B cell (primary cell): ENCODE measurements at regions not wholly inside any gene's neighbourhood (a gene's known extent, or its start where the extent isn't known, plus 50 kb on each side); places are given as distances from the start of the nearest gene placed in this dataset.

Source experiments
- ATAC-seq: fragments of 200-7000 bp; cut with Tn5 transposase; one replicate; pipeline ENCODE4 v1.10.0; 2021; ENCODE audit warnings: low read depth, mild to moderate bottlenecking, moderate number of reproducible peaks, moderate library complexity
- CTCF ChIA-PET: fragments of 350-600 bp; sonication (Branson Sonifier 250); formaldehyde crosslinking; loops from one replicate; lab custom pipeline; 2021; ENCODE audit warnings: antibody characterized with exemption, inconsistent platforms; lab: Charles Lee
- POLR2A ChIA-PET: fragments of 350-600 bp; sonication (Branson Sonifier 250); formaldehyde crosslinking; loops from one replicate; lab custom pipeline; 2021; ENCODE audit warnings: antibody characterized with exemption; lab: Charles Lee
- DNase-seq: peaks from one replicate; pipeline ENCODE4 v3.0.0; 2013
- H2AFZ ChIP-seq: 2 replicates; pipeline ENCODE4 v1.6.1; 2012; ENCODE audit warnings: mild to moderate bottlenecking, low read depth, low read length; ENCODE audit not compliant: insufficient read depth, poor library complexity, severe bottlenecking
- H3K27ac ChIP-seq, 2 donors: 1 replicate in 1 of 2; 2 replicates in 1 of 2; pipeline ENCODE4 v1.5.1; 2012 to 2013; ENCODE audit warnings: low read length in 2 of 2, mild to moderate bottlenecking in 2 of 2, moderate library complexity in 1 of 2
- H3K27me3 ChIP-seq, 4 experiments: fragments of 200-600 bp in 1 of 4; sonication (generic) in 1 of 4; replicated peaks in 1 of 4; 1 replicate in 2 of 4; 2 replicates in 2 of 4; pipeline versions ENCODE4 v1.6.1 to v1.7.0; 2013 to 2016; ENCODE audit warnings: low read length in 3 of 4, mild to moderate bottlenecking in 2 of 4, mixed read lengths in 1 of 4, moderate library complexity in 1 of 4; ENCODE audit not compliant: insufficient read depth in 4 of 4, control insufficient read depth in 3 of 4; ENCODE audit errors: control extremely low read depth in 1 of 4
- H3K36me3 ChIP-seq, 2 experiments: replicated peaks in 1 of 2; 1 replicate in 1 of 2; 2 replicates in 1 of 2; pipeline versions ENCODE4 v1.6.1 to v1.7.1; 2013; ENCODE audit warnings: low read length in 1 of 2; ENCODE audit not compliant: insufficient read depth in 2 of 2, control insufficient read depth in 1 of 2; ENCODE audit errors: control extremely low read depth in 1 of 2, extremely low read depth in 1 of 2
- H3K4me1 ChIP-seq, 2 donors: fragments of 200-600 bp in 1 of 2; sonication (generic) in 1 of 2; 1 replicate in 1 of 2; 2 replicates in 1 of 2; pipeline versions ENCODE4 v1.5.1 to v1.6.1; 2013 to 2017; ENCODE audit warnings: low read length in 2 of 2; ENCODE audit not compliant: control insufficient read depth in 2 of 2, insufficient read depth in 2 of 2
- H3K4me2 ChIP-seq: replicated peaks from 2 replicates; pipeline ENCODE3; 2012; ENCODE audit warnings: mild to moderate bottlenecking, low read depth, low read length; ENCODE audit not compliant: poor library complexity, severe bottlenecking
- H3K4me3 ChIP-seq, 5 experiments: fragments of 200-600 bp in 1 of 5; sonication (generic) in 1 of 5; 1 replicate in 3 of 5; 2 replicates in 2 of 5; pipeline versions ENCODE4 v1.5.1 to v1.7.0; 2011 to 2016; ENCODE audit warnings: low read length in 4 of 5, mild to moderate bottlenecking in 4 of 5, low read depth in 2 of 5, control low read depth in 1 of 5, moderate library complexity in 1 of 5; ENCODE audit not compliant: insufficient read depth in 1 of 5; ENCODE audit errors: control extremely low read depth in 1 of 5, extremely low read depth in 1 of 5
- H3K79me2 ChIP-seq: fragments of 200-600 bp; sonication (generic); one replicate; pipeline ENCODE4 v1.6.0; 2016; ENCODE audit warnings: low read length; ENCODE audit not compliant: control insufficient read depth, insufficient read depth
- H3K9ac ChIP-seq: fragments of 200-600 bp; sonication (generic); 2 replicates; pipeline ENCODE4 v1.6.1; 2017; ENCODE audit warnings: mild to moderate bottlenecking, low read length, moderate library complexity
- H3K9me3 ChIP-seq, 3 donors: one replicate each; pipeline versions ENCODE4 v1.6.1 to v1.7.1; 2013; ENCODE audit warnings: low read length in 2 of 3; ENCODE audit not compliant: control insufficient read depth in 2 of 3, insufficient read depth in 1 of 3; ENCODE audit errors: control extremely low read depth in 1 of 3
- H4K20me1 ChIP-seq: 2 replicates; pipeline ENCODE4 v1.6.0; 2012; ENCODE audit warnings: mild to moderate bottlenecking, low read length; ENCODE audit not compliant: insufficient read depth, control insufficient read depth, poor library complexity, severe bottlenecking
- H3K27ac Mint-ChIP-seq: one replicate; pipeline ENCODE4 v1.8.0; 2021; ENCODE audit warnings: mixed read lengths
- H3K27me3 Mint-ChIP-seq: one replicate; pipeline ENCODE4 v1.8.0; 2021; ENCODE audit warnings: mixed read lengths
- H3K4me1 Mint-ChIP-seq: one replicate; pipeline ENCODE4 v1.8.0; 2021; ENCODE audit warnings: mixed read lengths
- H3K4me3 Mint-ChIP-seq: one replicate; pipeline ENCODE4 v1.8.0; 2021; ENCODE audit warnings: mixed read lengths
- H3K9me3 Mint-ChIP-seq: one replicate; pipeline ENCODE4 v1.8.0; 2022; ENCODE audit warnings: mixed read lengths; ENCODE audit not compliant: insufficient read depth
- CTCF ChIP-seq: fragments of 200-600 bp; IDR thresholded peaks from one replicate; pipeline ENCODE4 v1.8.0; 2022; ENCODE audit warnings: antibody characterized with exemption, mild to moderate bottlenecking
- EZH2 ChIP-seq: IDR thresholded peaks from 2 replicates; pipeline ENCODE4 v1.6.1; 2012; ENCODE audit warnings: borderline replicate concordance, low read depth, mild to moderate bottlenecking, moderate library complexity, low read length; ENCODE audit not compliant: insufficient read depth, poor library complexity, severe bottlenecking
- WGBS: methylation state at CpG from one replicate; pipeline ENCODE4 v1.1.5; 2013; ENCODE audit warnings: missing lambda C conversion rate; ENCODE audit not compliant: insufficient coverage; 5-methylcytosine and 5-hydroxymethylcytosine counted together
- intact Hi-C: fragments of 100-400 bp; cut with micrococcal nuclease; formaldehyde crosslinking; loops from one replicate; pipeline ENCODE4 v1.10.0; 2022

GRCh38 chr2:104416339-104417000 lies 437.4 kb upstream of the POU3F3 start:
- ATAC-seq (no peak), DNase-seq (no peak)
- H3K9me3 Mint-ChIP-seq, result no peaks in the 10 kb centered on the region
- TF ChIP-seq EZH2, result no peak
- TF ChIP-seq CTCF, result no peak
- no peak overlapping the region for H2AFZ ChIP-seq
- H3K79me2 ChIP-seq, result no peaks in the 10 kb centered on the region
- H4K20me1 ChIP-seq, result no peaks in the 10 kb centered on the region
- CTCF ChIA-PET, result no interaction called here
- no peak overlapping the region for H3K27ac ChIP-seq
- intact Hi-C loops, result no loop called here
- H3K4me2 ChIP-seq, result no peak overlapping the region
- no peaks in the 10 kb centered on the region for H3K36me3 ChIP-seq
- no peak overlapping the region for H3K27ac Mint-ChIP-seq
- H3K4me3 ChIP-seq, result no peak overlapping the region
- peaks cover 23% of the 10 kb centered on the region for H3K27me3 Mint-ChIP-seq
- WGBS, result 89% methylated on average over 5 of the region's 18 CpGs
- no peaks in the 10 kb centered on the region for H3K27me3 ChIP-seq
- no peak overlapping the region for H3K4me3 Mint-ChIP-seq
- no peaks in the 10 kb centered on the region for H3K4me1 ChIP-seq
- no peak overlapping the region for H3K9ac ChIP-seq
- no peaks in the 10 kb centered on the region for H3K4me1 Mint-ChIP-seq
- no peaks in the 10 kb centered on the region for H3K9me3 ChIP-seq
- POLR2A ChIA-PET, result no interaction called here

GRCh38 chr2:104420420-104420819 lies 433.5 kb upstream of the POU3F3 start:
- Mint-ChIP-seq H3K4me3 (no peak overlapping the region), H3K4me1 (no peaks in the 10 kb centered on the region), H3K9me3 (no peaks in the 10 kb centered on the region), H3K27me3 (peaks cover 4% of the 10 kb centered on the region), H3K27ac (no peak overlapping the region)
- Histone ChIP-seq H3K4me2 (no peak overlapping the region), H2AFZ (no peak overlapping the region), H3K4me1 (no peaks in the 10 kb centered on the region), H3K27me3 (no peaks in the 10 kb centered on the region), H3K36me3 (no peaks in the 10 kb centered on the region), H3K9me3 (no peaks in the 10 kb centered on the region), H3K4me3 (no peak overlapping the region), H4K20me1 (no peaks in the 10 kb centered on the region), H3K79me2 (no peaks in the 10 kb centered on the region), H3K9ac (no peak overlapping the region), H3K27ac (no peak overlapping the region)
- ChIA-PET POLR2A (no interaction called here), CTCF (no interaction called here)
- TF ChIP-seq CTCF, result no peak
- TF ChIP-seq EZH2, result no peak
- ATAC-seq, result no peak
- no CpG with 5 or more reads among the region's 2 CpGs for WGBS
- DNase-seq, result no peak
- intact Hi-C loops, result no loop called here
